Vagina (tissue), 2 donors: ENCODE measurements at regions not wholly inside any gene's neighbourhood (a gene's known extent, or its start where the extent isn't known, plus 50 kb on each side); places are given as distances from the start of the nearest gene placed in this dataset.

Experiments
- POLR2AphosphoS5 ChIP-seq, 2 donors: sonication (generic); formaldehyde crosslinking; IDR thresholded peaks; one replicate each; pipeline ENCODE4 v1.9.0; 2017; ENCODE audit warnings: antibody characterized with exemption in 2 of 2, mild to moderate bottlenecking in 2 of 2, low read depth in 1 of 2; ENCODE audit not compliant: insufficient read depth in 1 of 2
- TF ChIP-seq, protein P1 (sequence below), 3 experiments: fragments of 450-650 bp in 2 of 3; fragments of 200-600 bp in 1 of 3; sonication (generic) in 1 of 3; IDR thresholded peaks; one replicate each; pipeline ENCODE4 v1.5.1; 2017 to 2019; ENCODE audit warnings: antibody characterized with exemption in 3 of 3, mild to moderate bottlenecking in 2 of 3, moderate library complexity in 2 of 3

DNA sequence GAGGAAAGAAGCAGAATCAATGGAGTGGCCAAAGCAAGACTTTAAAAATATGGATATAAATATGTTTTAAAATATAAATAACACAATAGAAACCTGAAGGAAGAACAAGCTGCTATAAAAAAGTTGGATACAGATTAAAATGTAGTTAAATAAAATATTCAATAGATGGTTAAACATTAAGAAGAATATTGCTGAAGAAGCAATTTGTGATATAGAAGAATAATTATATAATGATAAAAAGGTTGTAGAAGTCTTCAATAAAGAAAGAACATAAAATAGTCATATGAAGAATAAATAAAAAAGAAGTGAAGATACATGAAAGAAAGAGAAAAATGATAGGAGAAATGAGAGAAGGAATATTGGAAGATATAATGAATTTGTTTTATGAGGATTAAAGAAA, 392.0 kb downstream of the DSC3 start:
- TF ChIP-seq, protein P1, sequence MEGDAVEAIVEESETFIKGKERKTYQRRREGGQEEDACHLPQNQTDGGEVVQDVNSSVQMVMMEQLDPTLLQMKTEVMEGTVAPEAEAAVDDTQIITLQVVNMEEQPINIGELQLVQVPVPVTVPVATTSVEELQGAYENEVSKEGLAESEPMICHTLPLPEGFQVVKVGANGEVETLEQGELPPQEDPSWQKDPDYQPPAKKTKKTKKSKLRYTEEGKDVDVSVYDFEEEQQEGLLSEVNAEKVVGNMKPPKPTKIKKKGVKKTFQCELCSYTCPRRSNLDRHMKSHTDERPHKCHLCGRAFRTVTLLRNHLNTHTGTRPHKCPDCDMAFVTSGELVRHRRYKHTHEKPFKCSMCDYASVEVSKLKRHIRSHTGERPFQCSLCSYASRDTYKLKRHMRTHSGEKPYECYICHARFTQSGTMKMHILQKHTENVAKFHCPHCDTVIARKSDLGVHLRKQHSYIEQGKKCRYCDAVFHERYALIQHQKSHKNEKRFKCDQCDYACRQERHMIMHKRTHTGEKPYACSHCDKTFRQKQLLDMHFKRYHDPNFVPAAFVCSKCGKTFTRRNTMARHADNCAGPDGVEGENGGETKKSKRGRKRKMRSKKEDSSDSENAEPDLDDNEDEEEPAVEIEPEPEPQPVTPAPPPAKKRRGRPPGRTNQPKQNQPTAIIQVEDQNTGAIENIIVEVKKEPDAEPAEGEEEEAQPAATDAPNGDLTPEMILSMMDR (IDR thresholded peaks at IDR 0.05): no peak
- TF ChIP-seq POLR2AphosphoS5 (IDR thresholded peaks at IDR 0.05; ENCODE audit: insufficient read depth in 1 of 2, low read depth in 1 of 2): no peak
